ENCODE measurements at regions not wholly inside any gene's neighbourhood (a gene's known extent, or its start where the extent isn't known, plus 50 kb on each side); places are given as distances from the start of the nearest gene placed in this dataset.

DNA sequence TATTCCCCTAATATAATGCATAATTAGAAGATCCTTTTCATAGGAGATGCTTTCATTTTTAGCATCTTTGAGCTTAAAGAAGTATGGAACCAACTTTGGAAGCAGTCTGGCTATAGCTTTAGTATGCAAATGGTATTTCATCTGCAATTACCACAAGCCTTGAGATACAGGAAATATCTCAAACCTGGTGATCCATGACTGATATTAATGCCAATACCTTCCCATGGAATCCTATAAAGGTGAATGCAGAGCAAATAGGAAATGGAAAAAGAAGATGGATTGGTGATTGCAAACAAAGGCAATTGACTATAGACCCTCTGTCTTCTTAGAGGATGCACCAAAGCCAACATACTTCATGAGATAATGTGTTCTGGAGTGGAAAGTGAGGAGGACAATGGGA lies 326.4 kb downstream of the KBTBD8 start:
- H3K4me1 ChIP-seq (ENCODE audit: insufficient read depth, low read length, severe bottlenecking): no peaks in the 10 kb centered on the region
- H3K4me3 ChIP-seq (ENCODE audit: low read depth, low read length, poor library complexity, severe bottlenecking): no peak overlapping the region
- no peak overlapping the region for H2AFZ ChIP-seq (ENCODE audit: low read length)
- H3K9me2 ChIP-seq (ENCODE audit: low read depth, low read length): no peaks in the 10 kb centered on the region
- no peak overlapping the region for H3K27ac ChIP-seq (ENCODE audit: low read depth, low read length, poor library complexity, severe bottlenecking)
- no peaks in the 10 kb centered on the region for H3K36me3 ChIP-seq (ENCODE audit: insufficient read depth, low read length)
- no peaks in the 10 kb centered on the region for H3K27me3 ChIP-seq (ENCODE audit: insufficient read depth, low read length)
- TF ChIP-seq EZH2 (IDR thresholded peaks at IDR 0.05; ENCODE audit: borderline replicate concordance, low read length) (no peak), CTCF (IDR thresholded peaks at IDR 0.05; ENCODE audit: low read length) (no peak)
- H4K20me1 ChIP-seq (ENCODE audit: insufficient read depth, low read length): no peaks in the 10 kb centered on the region
- H3K9ac ChIP-seq (ENCODE audit: low read length): no peak overlapping the region
- no peaks in the 10 kb centered on the region for H3K9me3 ChIP-seq (ENCODE audit: low read length)
- H3K4me2 ChIP-seq (ENCODE audit: low read length): no peak overlapping the region
- H3K79me2 ChIP-seq (ENCODE audit: insufficient read depth, low read length): no peaks in the 10 kb centered on the region
- no peaks in the 10 kb centered on the region for H3F3A ChIP-seq (ENCODE audit: insufficient read depth, low read length)
